Karpas-422 (cell line): ENCODE measurements at regions not wholly inside any gene's neighbourhood (a gene's known extent, or its start where the extent isn't known, plus 50 kb on each side); places are given as distances from the start of the nearest gene placed in this dataset.

ENCODE experiments used
- DNase-seq: peaks from one replicate; pipeline ENCODE4 v3.0.0-alpha.2; 2015
- H2AFZ ChIP-seq: fragments of 200-600 bp; sonication (generic); 2 replicates; pipeline ENCODE4 v1.6.1; 2014; ENCODE audit warnings: antibody characterized with exemption, low read length, mixed read lengths
- H3K27ac ChIP-seq: fragments of 200-600 bp; sonication (generic); 2 replicates; pipeline ENCODE4 v1.5.1; 2014; ENCODE audit warnings: mild to moderate bottlenecking, low read length, moderate library complexity
- H3K27me3 ChIP-seq: fragments of 200-600 bp; sonication (generic); 2 replicates; pipeline ENCODE4 v1.6.1; 2014; ENCODE audit warnings: low read length, mixed read lengths
- H3K36me3 ChIP-seq: fragments of 200-600 bp; sonication (generic); 2 replicates; pipeline ENCODE4 v1.6.1; 2014; ENCODE audit warnings: low read length, mixed read lengths; ENCODE audit not compliant: insufficient read depth
- H3K4me1 ChIP-seq: fragments of 200-600 bp; sonication (generic); 2 replicates; pipeline ENCODE4 v1.6.1; 2014; ENCODE audit warnings: mild to moderate bottlenecking, low read length, mixed read lengths
- H3K4me2 ChIP-seq: fragments of 200-600 bp; sonication (generic); 2 replicates; pipeline ENCODE4 v1.6.1; 2014; ENCODE audit warnings: low read length, low read depth, mild to moderate bottlenecking; ENCODE audit not compliant: poor library complexity, severe bottlenecking
- H3K4me3 ChIP-seq: fragments of 200-600 bp; sonication (generic); 2 replicates; pipeline ENCODE4 v1.5.1; 2014; ENCODE audit warnings: mild to moderate bottlenecking, antibody characterized with exemption, low read length, mixed read lengths
- H3K79me2 ChIP-seq: fragments of 200-600 bp; sonication (generic); 2 replicates; pipeline ENCODE4 v1.6.1; 2014; ENCODE audit warnings: mild to moderate bottlenecking, low read length, mixed read lengths
- H3K9ac ChIP-seq: fragments of 200-600 bp; sonication (generic); 2 replicates; pipeline ENCODE4 v1.6.0; 2014; ENCODE audit warnings: low read length
- H3K9me2 ChIP-seq: fragments of 200-600 bp; sonication (generic), shearing (Covaris generic); replicated peaks from 2 replicates; pipeline ENCODE4 v1.6.0; 2014; ENCODE audit warnings: mild to moderate bottlenecking, low read length, moderate library complexity; ENCODE audit not compliant: insufficient read depth
- H3K9me3 ChIP-seq: fragments of 300-700, 200-600 bp; sonication (generic); 2 replicates; pipeline ENCODE4 v1.6.1; 2014; ENCODE audit warnings: low read length, mixed read lengths
- H4K20me1 ChIP-seq: fragments of 200-600 bp; sonication (generic); 2 replicates; pipeline ENCODE4 v1.6.1; 2014; ENCODE audit warnings: mild to moderate bottlenecking, antibody characterized with exemption, low read length, low read depth; ENCODE audit not compliant: insufficient read depth

- Histone ChIP-seq H3K9me2 (no peaks in the 10 kb centered on the region), H2AFZ (no peak overlapping the region), H3K4me3 (no peak overlapping the region), H3K27ac (no peak overlapping the region), H3K36me3 (no peaks in the 10 kb centered on the region), H3K9me3 (peaks cover 18% of the 10 kb centered on the region; the same call in 1 of the 2 replicates), H3K27me3 (no peaks in the 10 kb centered on the region), H3K4me2 (no peak overlapping the region), H3K4me1 (no peaks in the 10 kb centered on the region), H3K9ac (no peak overlapping the region), H3K79me2 (no peaks in the 10 kb centered on the region), H4K20me1 (no peaks in the 10 kb centered on the region)
- no peak for DNase-seq
Measured at GRCh38 chr4:45865781-45866180, 258.1 kb downstream of the GABRG1 start.

GRCh38 chr4:45855857-45856256 lies 268.0 kb downstream of the GABRG1 start:
- Histone ChIP-seq H4K20me1 (no peaks in the 10 kb centered on the region), H2AFZ (no peak overlapping the region), H3K4me3 (no peak overlapping the region), H3K27ac (no peak overlapping the region), H3K79me2 (no peaks in the 10 kb centered on the region), H3K36me3 (no peaks in the 10 kb centered on the region), H3K9ac (no peak overlapping the region), H3K9me2 (no peaks in the 10 kb centered on the region), H3K4me1 (no peaks in the 10 kb centered on the region), H3K4me2 (no peak overlapping the region), H3K27me3 (no peaks in the 10 kb centered on the region), H3K9me3 (peaks cover 27% of the 10 kb centered on the region)
- no peak for DNase-seq

GRCh38 chr4:45846016-45846415 lies 277.8 kb downstream of the GABRG1 start:
- no peak for DNase-seq
- Histone ChIP-seq H3K9ac (no peak overlapping the region), H3K27ac (no peak overlapping the region), H3K4me2 (no peak overlapping the region), H4K20me1 (no peaks in the 10 kb centered on the region), H3K79me2 (no peaks in the 10 kb centered on the region), H3K36me3 (no peaks in the 10 kb centered on the region), H3K9me2 (no peaks in the 10 kb centered on the region), H2AFZ (no peak overlapping the region), H3K4me1 (no peaks in the 10 kb centered on the region), H3K27me3 (no peaks in the 10 kb centered on the region), H3K4me3 (no peak overlapping the region), H3K9me3 (peaks cover 9% of the 10 kb centered on the region)

GRCh38 chr4:45841791-45842190 lies 282.1 kb downstream of the GABRG1 start:
- no peaks in the 10 kb centered on the region for H3K9me2 ChIP-seq
- no peak for DNase-seq
- no peak overlapping the region for H3K9ac ChIP-seq
- no peak overlapping the region for H3K4me3 ChIP-seq
- H3K27ac ChIP-seq: no peak overlapping the region
- H4K20me1 ChIP-seq: no peaks in the 10 kb centered on the region
- H3K4me2 ChIP-seq: no peak overlapping the region
- H3K79me2 ChIP-seq: no peaks in the 10 kb centered on the region
- H3K27me3 ChIP-seq: no peaks in the 10 kb centered on the region
- no peak overlapping the region for H2AFZ ChIP-seq
- H3K4me1 ChIP-seq: no peaks in the 10 kb centered on the region
- no peaks in the 10 kb centered on the region for H3K36me3 ChIP-seq
- peaks cover 15% of the 10 kb centered on the region for H3K9me3 ChIP-seq

GRCh38 chr4:45831692-45832091 lies 292.2 kb downstream of the GABRG1 start:
- Histone ChIP-seq H3K79me2 (no peaks in the 10 kb centered on the region), H3K27me3 (no peaks in the 10 kb centered on the region), H3K4me1 (no peaks in the 10 kb centered on the region), H3K9me3 (peaks cover 25% of the 10 kb centered on the region), H3K9me2 (no peaks in the 10 kb centered on the region), H3K4me2 (no peak overlapping the region), H3K9ac (no peak overlapping the region), H2AFZ (no peak overlapping the region), H3K4me3 (no peak overlapping the region), H4K20me1 (no peaks in the 10 kb centered on the region), H3K36me3 (no peaks in the 10 kb centered on the region), H3K27ac (no peak overlapping the region)
- no peak for DNase-seq

GRCh38 chr4:45803994-45804393 lies 319.9 kb downstream of the GABRG1 start:
- Histone ChIP-seq H3K36me3 (no peaks in the 10 kb centered on the region), H3K79me2 (no peaks in the 10 kb centered on the region), H3K27ac (no peak overlapping the region), H3K4me1 (no peaks in the 10 kb centered on the region), H2AFZ (no peak overlapping the region), H4K20me1 (no peaks in the 10 kb centered on the region), H3K9me3 (peaks cover 10% of the 10 kb centered on the region; the same call in 1 of the 2 replicates), H3K9ac (no peak overlapping the region), H3K9me2 (no peaks in the 10 kb centered on the region), H3K4me3 (no peak overlapping the region), H3K4me2 (no peak overlapping the region), H3K27me3 (no peaks in the 10 kb centered on the region)
- DNase-seq: no peak

GRCh38 chr4:45795135-45795534 lies 328.7 kb downstream of the GABRG1 start:
- Histone ChIP-seq H2AFZ (no peak overlapping the region), H3K4me3 (no peak overlapping the region), H3K9me2 (no peaks in the 10 kb centered on the region)

GRCh38 chr4:45778514-45778913 lies 345.3 kb downstream of the GABRG1 start:
- Histone ChIP-seq H3K4me1 (no peaks in the 10 kb centered on the region), H3K27me3 (no peaks in the 10 kb centered on the region), H3K4me2 (no peak overlapping the region), H3K9me2 (no peaks in the 10 kb centered on the region), H3K9ac (no peak overlapping the region), H3K36me3 (no peaks in the 10 kb centered on the region), H3K79me2 (no peaks in the 10 kb centered on the region), H4K20me1 (no peaks in the 10 kb centered on the region), H3K27ac (no peak overlapping the region), H2AFZ (no peak overlapping the region), H3K4me3 (no peak overlapping the region), H3K9me3 (peaks cover 20% of the 10 kb centered on the region)
- no peak for DNase-seq

More at GRCh38 chr4:45795135-45795534, 328.7 kb downstream of the GABRG1 start:
- Histone ChIP-seq H3K4me2 (no peak overlapping the region), H3K4me1 (no peaks in the 10 kb centered on the region), H3K9me3 (peaks cover 27% of the 10 kb centered on the region), H3K79me2 (no peaks in the 10 kb centered on the region), H3K36me3 (no peaks in the 10 kb centered on the region), H3K9ac (no peak overlapping the region), H4K20me1 (no peaks in the 10 kb centered on the region), H3K27ac (no peak overlapping the region), H3K27me3 (no peaks in the 10 kb centered on the region)
- no peak for DNase-seq

- no peak for DNase-seq
- H2AFZ ChIP-seq: no peak overlapping the region
- H4K20me1 ChIP-seq: no peaks in the 10 kb centered on the region
- H3K9ac ChIP-seq: no peak overlapping the region
- no peak overlapping the region for H3K27ac ChIP-seq
- H3K9me3 ChIP-seq: peaks cover 21% of the 10 kb centered on the region
- H3K36me3 ChIP-seq: no peaks in the 10 kb centered on the region
- no peaks in the 10 kb centered on the region for H3K79me2 ChIP-seq
- no peaks in the 10 kb centered on the region for H3K9me2 ChIP-seq
- H3K4me1 ChIP-seq: no peaks in the 10 kb centered on the region
- H3K4me2 ChIP-seq: no peak overlapping the region
- no peak overlapping the region for H3K4me3 ChIP-seq
- no peaks in the 10 kb centered on the region for H3K27me3 ChIP-seq
Measured at GRCh38 chr4:45776146-45776545, 347.7 kb downstream of the GABRG1 start.
